IMR-90 (cell line): ENCODE measurements at regions not wholly inside any gene's neighbourhood (a gene's known extent, or its start where the extent isn't known, plus 50 kb on each side); places are given as distances from the start of the nearest gene placed in this dataset.

ENCODE experiments used
- CTCF ChIP-seq: conservative IDR thresholded peaks from 2 replicates; pipeline ENCODE4 v1.5.1; 2012; ENCODE audit warnings: mild to moderate bottlenecking, low read depth, low read length, improper control_type of control experiment
- ELK1 ChIP-seq: fragments of 150-350 bp; IDR thresholded peaks from 2 replicates; pipeline ENCODE4 v1.6.1; 2016; ENCODE audit warnings: low read depth, mild to moderate bottlenecking, low read length, moderate library complexity, borderline replicate concordance
- MAFK ChIP-seq: IDR thresholded peaks from 2 replicates; pipeline ENCODE4 v1.6.1; 2012; ENCODE audit warnings: low read depth, low read length, improper control_type of control experiment
- MXI1 ChIP-seq: IDR thresholded peaks from 2 replicates; pipeline ENCODE4 v1.6.1; 2012; ENCODE audit warnings: low read depth, mild to moderate bottlenecking, low read length, moderate library complexity, borderline replicate concordance
- POLR2A ChIP-seq: IDR thresholded peaks from 2 replicates; pipeline ENCODE4 v1.6.1; 2012; ENCODE audit warnings: mild to moderate bottlenecking, low read depth, low read length
- RCOR1 ChIP-seq: IDR thresholded peaks from 2 replicates; pipeline ENCODE4 v1.6.1; 2012; ENCODE audit warnings: mild to moderate bottlenecking, low read length, improper control_type of control experiment; ENCODE audit not compliant: insufficient replicate concordance
- RFX5 ChIP-seq: IDR thresholded peaks from 2 replicates; pipeline ENCODE4 v1.8.0; 2012; ENCODE audit warnings: low read depth, mild to moderate bottlenecking, low read length, moderate library complexity
- USF2 ChIP-seq: fragments of 150-350 bp; IDR thresholded peaks from 2 replicates; pipeline ENCODE4 v1.6.1; 2017; ENCODE audit warnings: mild to moderate bottlenecking, antibody characterized with exemption, low read length, low read depth

- TF ChIP-seq CTCF = no peak
- TF ChIP-seq MAFK = 0 out of 2 replicates have a peak, but pooled peaks have one; percentile 23
- TF ChIP-seq RCOR1 = no peak
- TF ChIP-seq POLR2A = no peak
- TF ChIP-seq RFX5 = no peak
- TF ChIP-seq MXI1 = no peak
- no peak for TF ChIP-seq ELK1
- no peak for TF ChIP-seq USF2
These were observed 172.5 kb downstream of the POU4F1 start for GRCh38 chr13:78430811-78431210.
